GDM1 (cell line): ENCODE measurements at regions not wholly inside any gene's neighbourhood (a gene's known extent, or its start where the extent isn't known, plus 50 kb on each side); places are given as distances from the start of the nearest gene placed in this dataset.
"Not testable (repeated sequence)": the region's sequence is repeated elsewhere in the genome, so short reads cannot be mapped to it uniquely, and the experiment has no call there.

Source experiments
- DNase-seq: peaks from one replicate; lab custom pipeline; 2025; lab: John Stamatoyannopoulos, UW

GRCh38 chr2:146979746-146980145 is 865.1 kb upstream of the ACVR2A start:
- no peak for DNase-seq

- no peak for DNase-seq
These were observed 866.0 kb upstream of the ACVR2A start for GRCh38 chr2:146978577-146979555.

GRCh38 chr2:146970981-146971380 is 873.8 kb upstream of the ACVR2A start:
- not testable (repeated sequence) for DNase-seq

- DNase-seq: not testable (repeated sequence)
These were observed 875.1 kb upstream of the ACVR2A start for GRCh38 chr2:146969703-146970102.

GRCh38 chr2:146964494-146964893 is 880.3 kb upstream of the ACVR2A start:
- no peak for DNase-seq

GRCh38 chr2:146954544-146954943 is 890.3 kb upstream of the ACVR2A start:
- DNase-seq: no peak

GRCh38 chr2:146952696-146953095 is 892.1 kb upstream of the ACVR2A start:
- no peak for DNase-seq

GRCh38 chr2:146950911-146951310 is 893.9 kb upstream of the ACVR2A start:
- no peak for DNase-seq

- DNase-seq: no peak
These were observed 894.5 kb upstream of the ACVR2A start for GRCh38 chr2:146950361-146950760.

- no peak for DNase-seq
These were observed 895.4 kb upstream of the ACVR2A start for GRCh38 chr2:146949400-146949799.

- DNase-seq: no peak
These were observed 900.2 kb upstream of the ACVR2A start for GRCh38 chr2:146944601-146945000.

- DNase-seq: no peak
These were observed 904.7 kb upstream of the ACVR2A start for GRCh38 chr2:146939991-146940685.

GRCh38 chr2:146934921-146935320 is 909.9 kb upstream of the ACVR2A start:
- no peak for DNase-seq

GRCh38 chr2:146931109-146931508 is 913.7 kb upstream of the ACVR2A start:
- DNase-seq: no peak

- DNase-seq: no peak
These were observed 917.6 kb upstream of the ACVR2A start for GRCh38 chr2:146927080-146927711.

GRCh38 chr2:146918280-146918679 is 926.5 kb upstream of the ACVR2A start:
- DNase-seq: no peak

GRCh38 chr2:146917431-146918042 is 927.3 kb upstream of the ACVR2A start:
- DNase-seq: no peak

GRCh38 chr2:146916914-146917313 is 927.9 kb upstream of the ACVR2A start:
- DNase-seq: no peak

GRCh38 chr2:146913476-146913875 is 931.4 kb upstream of the ACVR2A start:
- no peak for DNase-seq

GRCh38 chr2:146912536-146912935 is 932.3 kb upstream of the ACVR2A start:
- DNase-seq: no peak

- no peak for DNase-seq
These were observed 936.1 kb upstream of the ACVR2A start for GRCh38 chr2:146908776-146909175.

- DNase-seq: no peak
These were observed 946.7 kb upstream of the ACVR2A start for GRCh38 chr2:146898083-146898482.
